Testis (tissue), 2 donors: ENCODE measurements at regions not wholly inside any gene's neighbourhood (a gene's known extent, or its start where the extent isn't known, plus 50 kb on each side); places are given as distances from the start of the nearest gene placed in this dataset.

ENCODE experiments used
- DNase-seq: peaks from one replicate; pipeline ENCODE4 v3.0.0-alpha.2; 2019
- H3K27ac ChIP-seq, 2 donors: fragments of 200-600 bp; sonication (generic); one replicate each; pipeline ENCODE4 v1.5.1; 2019
- H3K27me3 ChIP-seq: fragments of 200-600 bp; sonication (generic); one replicate; pipeline ENCODE4 v1.5.1; 2019
- H3K36me3 ChIP-seq: fragments of 200-600 bp; sonication (generic); one replicate; pipeline ENCODE4 v1.5.1; 2017; ENCODE audit warnings: low read depth; ENCODE audit errors: missing control alignments
- H3K4me1 ChIP-seq: fragments of 200-600 bp; sonication (generic); one replicate; pipeline ENCODE4 v1.5.1; 2019
- H3K4me3 ChIP-seq, 2 donors: fragments of 200-600 bp; sonication (generic); one replicate each; pipeline ENCODE4 v1.5.1; 2017 to 2019
- H3K9me3 ChIP-seq: fragments of 200-600 bp; sonication (generic); one replicate; pipeline ENCODE4 v1.5.1; 2017
- CTCF ChIP-seq, 3 experiments: fragments of 450-650 bp in 2 of 3; fragments of 200-600 bp in 1 of 3; sonication (generic) in 1 of 3; IDR thresholded peaks; one replicate each; pipeline ENCODE4 v1.5.1; 2016 to 2019; ENCODE audit warnings: antibody characterized with exemption in 3 of 3, mild to moderate bottlenecking in 2 of 3, moderate library complexity in 1 of 3
- POLR2A ChIP-seq: fragments of 450-650 bp; IDR thresholded peaks from one replicate; pipeline ENCODE4 v1.6.1; 2017; ENCODE audit warnings: antibody characterized with exemption, mild to moderate bottlenecking, moderate library complexity
- WGBS, 2 donors: methylation state at CpG; one replicate each; pipeline ENCODE4 v1.1.5; 2018; 5-methylcytosine and 5-hydroxymethylcytosine counted together
- intact Hi-C: fragments of 100-400 bp; cut with DNase I; formaldehyde crosslinking; loops from one replicate; pipeline ENCODE4 v1.15.1; 2023; ENCODE audit warnings: low total_unique reads

DNA sequence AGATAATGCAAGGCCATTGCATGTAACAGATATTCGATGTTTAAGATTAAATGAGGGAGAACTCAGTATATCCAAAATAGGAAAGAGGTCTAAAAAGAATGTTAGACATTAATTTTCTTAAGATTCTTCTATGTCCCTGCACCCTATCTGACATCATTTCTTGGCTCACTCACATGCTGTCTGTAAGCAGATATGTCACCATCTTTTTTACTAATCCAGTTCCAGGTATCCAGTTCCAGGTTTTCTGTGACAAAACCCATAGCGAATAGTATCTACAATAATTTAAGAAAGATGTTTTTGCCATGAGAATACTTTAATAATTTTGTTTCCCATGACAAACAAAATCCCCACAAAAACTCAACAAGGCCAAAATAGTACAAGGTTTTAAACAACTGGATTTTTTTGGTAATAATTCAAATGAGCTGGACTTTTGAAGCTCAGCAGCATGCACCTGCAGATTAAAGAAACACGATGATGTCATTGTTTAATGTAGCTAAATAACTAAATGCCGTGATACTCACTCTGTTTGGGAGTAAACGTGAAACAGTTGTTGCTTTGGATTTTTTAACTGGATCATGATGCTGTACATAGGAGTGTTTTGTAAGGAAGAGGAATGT, 867.6 kb downstream of the EPHA3 start:
- intact Hi-C loops, result no loop called here

GRCh38 chr3:89983449-89983848, 876.0 kb downstream of the EPHA3 start:
- H3K27me3 ChIP-seq, result no peaks in the 10 kb centered on the region
- H3K4me1 ChIP-seq, result no peaks in the 10 kb centered on the region
- H3K9me3 ChIP-seq, result no peaks in the 10 kb centered on the region
- no peak overlapping the region for H3K4me3 ChIP-seq
- DNase-seq, result no peak
- intact Hi-C loops, result no loop called here
- TF ChIP-seq POLR2A (no peak), CTCF (IDR thresholded peaks at IDR 0.05) (no peak)
- no peaks in the 10 kb centered on the region for H3K36me3 ChIP-seq
- H3K27ac ChIP-seq, result no peak overlapping the region
- WGBS, 2 donors, result 80 to 88% methylated on average over 2 of the region's 2 CpGs

More for the DNA sequence above, 867.6 kb downstream of the EPHA3 start:
- WGBS, 2 donors, result 75 to 82% methylated on average over 5 of the region's 5 CpGs
- no peak overlapping the region for H3K4me3 ChIP-seq
- no peak for DNase-seq
- no peaks in the 10 kb centered on the region for H3K36me3 ChIP-seq
- no peak overlapping the region for H3K27ac ChIP-seq
- H3K27me3 ChIP-seq, result no peaks in the 10 kb centered on the region
- TF ChIP-seq CTCF (IDR thresholded peaks at IDR 0.05) (no peak), POLR2A (no peak)
- no peaks in the 10 kb centered on the region for H3K9me3 ChIP-seq
- no peaks in the 10 kb centered on the region for H3K4me1 ChIP-seq

DNA sequence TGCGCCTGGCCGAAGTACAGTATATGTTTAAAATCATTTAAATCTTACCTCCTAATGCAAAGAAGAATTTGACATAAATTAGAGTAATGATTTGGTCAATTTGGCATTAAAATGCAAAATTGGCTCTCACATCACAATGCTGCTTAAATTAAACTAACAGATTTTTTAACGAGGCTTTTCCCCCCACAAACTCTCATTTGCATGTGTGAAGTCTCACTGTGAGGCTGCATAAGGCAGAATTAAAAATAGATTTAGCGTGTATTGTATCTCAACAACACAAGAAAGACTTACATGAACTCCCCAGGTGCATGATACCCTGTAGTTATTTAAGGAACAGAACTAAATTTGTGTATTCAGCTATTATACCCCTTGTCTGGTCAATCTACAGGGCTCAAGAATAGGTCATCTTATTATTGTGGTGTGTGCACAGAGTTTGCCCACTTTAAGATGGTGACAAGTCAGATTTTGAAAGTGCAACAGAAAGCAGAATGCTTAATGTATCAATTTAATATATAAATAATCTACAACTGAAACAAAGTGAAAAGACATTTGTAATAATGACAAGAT, 897.9 kb downstream of the EPHA3 start:
- no peaks in the 10 kb centered on the region for H3K9me3 ChIP-seq
- H3K4me3 ChIP-seq, result no peak overlapping the region
- intact Hi-C loops, result no loop called here
- DNase-seq, result no peak
- no peaks in the 10 kb centered on the region for H3K36me3 ChIP-seq
- 65 to 73% methylated on average over 4 of the region's 4 CpGs for WGBS, 2 donors
- H3K27ac ChIP-seq, result no peak overlapping the region
- TF ChIP-seq POLR2A (no peak), CTCF (IDR thresholded peaks at IDR 0.05) (no peak)
- H3K4me1 ChIP-seq, result no peaks in the 10 kb centered on the region
- H3K27me3 ChIP-seq, result no peaks in the 10 kb centered on the region

DNA sequence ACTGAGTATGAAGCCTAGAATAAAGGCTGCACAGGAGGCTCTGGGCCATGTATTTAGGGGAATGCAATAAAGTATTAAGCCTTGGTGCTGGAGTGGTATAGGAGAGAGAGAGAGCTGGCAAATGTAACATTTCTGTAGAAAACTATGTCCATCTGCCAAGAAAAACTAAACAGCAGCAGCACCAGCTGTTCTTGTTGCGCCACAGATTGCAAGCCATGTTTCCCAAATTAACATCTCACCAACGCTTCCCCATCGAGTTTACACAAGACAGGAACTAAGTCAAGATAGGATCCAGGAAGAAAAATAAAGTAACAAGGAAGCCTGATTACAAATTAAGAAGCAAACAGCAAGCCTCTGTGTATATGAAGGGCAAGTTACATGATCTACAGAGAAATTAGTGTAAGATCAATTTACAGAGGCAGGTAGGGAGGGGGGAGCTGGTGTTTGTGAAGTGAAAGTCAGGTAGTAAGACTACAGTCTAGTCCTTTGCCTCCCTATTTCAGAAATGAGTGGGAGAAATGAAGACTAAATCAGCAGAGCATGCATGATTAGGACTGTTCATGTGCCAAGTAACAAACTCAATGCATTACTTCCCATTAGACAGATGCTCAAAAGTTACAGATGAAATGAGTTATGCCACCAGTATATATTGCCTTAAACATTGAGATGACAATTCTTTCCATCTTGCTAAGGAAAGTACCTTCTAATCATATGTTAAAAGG, 900.5 kb downstream of the EPHA3 start:
- Histone ChIP-seq H3K4me3 (no peak overlapping the region), H3K4me1 (no peaks in the 10 kb centered on the region), H3K9me3 (no peaks in the 10 kb centered on the region), H3K27ac (no peak overlapping the region), H3K27me3 (no peaks in the 10 kb centered on the region), H3K36me3 (no peaks in the 10 kb centered on the region)
- TF ChIP-seq CTCF (IDR thresholded peaks at IDR 0.05), result no peak
- no peak for TF ChIP-seq POLR2A
- DNase-seq, result no peak
- intact Hi-C loops, result no loop called here
- WGBS, 2 donors, result 46% methylated on average over 3 of the region's 3 CpGs
